Fibroblast of villous mesenchyme (primary cell): ENCODE measurements at regions not wholly inside any gene's neighbourhood (a gene's known extent, or its start where the extent isn't known, plus 50 kb on each side); places are given as distances from the start of the nearest gene placed in this dataset.

Experiments used
- DNase-seq: peaks from one replicate; pipeline ENCODE4 v3.0.0-alpha.2; 2010; ENCODE audit warnings: low read depth
- H3K4me3 ChIP-seq: 2 replicates; pipeline ENCODE4 v1.5.1; 2011; ENCODE audit warnings: low read depth, mild to moderate bottlenecking, low read length
- TF ChIP-seq, protein P1 (sequence below): IDR thresholded peaks from 2 replicates; pipeline ENCODE4 v1.5.1; 2012; ENCODE audit warnings: low read depth, mild to moderate bottlenecking, low read length; ENCODE audit not compliant: insufficient read depth

DNA sequence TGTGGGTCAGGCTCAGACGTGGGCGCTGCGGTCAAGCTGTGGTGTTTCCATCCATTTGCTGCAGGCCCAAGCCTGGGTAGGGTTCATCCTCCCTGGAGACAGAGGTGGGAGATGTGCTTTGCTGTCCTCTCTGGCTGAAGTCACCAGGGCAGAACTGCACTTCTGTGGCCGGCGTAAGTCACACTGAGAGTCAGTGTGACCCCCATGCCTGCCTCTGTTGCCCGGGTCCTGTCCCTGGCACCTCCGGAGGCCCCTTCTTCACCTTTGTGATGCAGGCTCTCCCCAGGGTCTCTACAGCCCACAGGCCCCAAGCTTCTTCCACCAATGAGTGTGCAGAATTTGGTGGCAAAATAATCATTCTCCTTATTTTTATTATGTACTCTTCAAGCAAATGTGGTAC lies 53.8 kb upstream of the DACT2 start:
- TF ChIP-seq, protein P1, sequence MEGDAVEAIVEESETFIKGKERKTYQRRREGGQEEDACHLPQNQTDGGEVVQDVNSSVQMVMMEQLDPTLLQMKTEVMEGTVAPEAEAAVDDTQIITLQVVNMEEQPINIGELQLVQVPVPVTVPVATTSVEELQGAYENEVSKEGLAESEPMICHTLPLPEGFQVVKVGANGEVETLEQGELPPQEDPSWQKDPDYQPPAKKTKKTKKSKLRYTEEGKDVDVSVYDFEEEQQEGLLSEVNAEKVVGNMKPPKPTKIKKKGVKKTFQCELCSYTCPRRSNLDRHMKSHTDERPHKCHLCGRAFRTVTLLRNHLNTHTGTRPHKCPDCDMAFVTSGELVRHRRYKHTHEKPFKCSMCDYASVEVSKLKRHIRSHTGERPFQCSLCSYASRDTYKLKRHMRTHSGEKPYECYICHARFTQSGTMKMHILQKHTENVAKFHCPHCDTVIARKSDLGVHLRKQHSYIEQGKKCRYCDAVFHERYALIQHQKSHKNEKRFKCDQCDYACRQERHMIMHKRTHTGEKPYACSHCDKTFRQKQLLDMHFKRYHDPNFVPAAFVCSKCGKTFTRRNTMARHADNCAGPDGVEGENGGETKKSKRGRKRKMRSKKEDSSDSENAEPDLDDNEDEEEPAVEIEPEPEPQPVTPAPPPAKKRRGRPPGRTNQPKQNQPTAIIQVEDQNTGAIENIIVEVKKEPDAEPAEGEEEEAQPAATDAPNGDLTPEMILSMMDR = no peak
- DNase-seq = no peak

DNA sequence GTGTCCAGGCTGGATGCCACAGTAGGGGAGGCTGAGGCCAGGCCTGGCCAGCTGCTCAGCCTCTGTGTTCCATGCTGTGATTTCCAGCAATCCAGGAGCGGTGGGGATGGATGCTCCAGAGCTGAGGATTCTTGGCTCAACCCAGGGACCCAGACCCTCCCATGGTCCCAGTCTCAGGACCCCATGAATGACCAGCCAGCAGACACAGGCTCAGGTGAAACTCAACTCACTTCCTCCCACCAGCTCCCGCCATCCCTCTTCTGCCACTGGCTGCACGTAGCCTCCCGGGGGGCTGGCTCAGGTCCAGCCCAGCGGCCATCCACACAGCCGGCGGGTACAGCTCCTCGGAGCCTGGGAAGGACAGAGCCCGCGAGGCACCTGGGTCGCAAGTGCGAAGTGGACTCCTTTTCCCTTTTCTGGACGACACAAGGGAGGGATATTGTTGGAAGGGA lies 54.5 kb upstream of the DACT2 start:
- no peak overlapping the region for H3K4me3 ChIP-seq
- DNase-seq = no peak
- TF ChIP-seq, protein P1 = no peak

More for the DNA sequence above, 53.8 kb upstream of the DACT2 start:
- no peak overlapping the region for H3K4me3 ChIP-seq

GRCh38 chr6:168374541-168375071 lies 55.0 kb upstream of the DACT2 start:
- TF ChIP-seq, protein P1 = no peak
- H3K4me3 ChIP-seq = no peak overlapping the region
- DNase-seq = no peak

DNA sequence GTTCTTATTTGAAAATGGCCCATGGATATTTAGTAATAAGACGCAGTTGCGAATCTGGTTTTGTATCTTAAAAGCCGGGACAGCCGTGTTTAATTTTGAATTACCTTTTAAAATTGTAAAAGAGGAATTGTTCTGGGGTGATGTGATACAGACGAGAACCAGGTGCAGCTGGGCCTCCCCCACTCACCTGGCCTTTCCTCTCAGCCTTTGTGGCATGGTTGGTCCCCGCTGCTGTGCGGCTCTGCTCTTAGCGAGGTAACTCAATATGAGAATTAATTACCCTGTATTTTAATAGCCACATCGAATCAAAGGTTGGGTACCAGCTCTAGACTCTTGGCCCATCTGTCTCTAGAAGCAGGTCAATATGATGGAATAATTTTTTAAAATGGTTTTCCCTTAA lies 56.5 kb upstream of the DACT2 start:
- DNase-seq = no peak
- H3K4me3 ChIP-seq = no peak overlapping the region
- TF ChIP-seq, protein P1 = no peak

DNA sequence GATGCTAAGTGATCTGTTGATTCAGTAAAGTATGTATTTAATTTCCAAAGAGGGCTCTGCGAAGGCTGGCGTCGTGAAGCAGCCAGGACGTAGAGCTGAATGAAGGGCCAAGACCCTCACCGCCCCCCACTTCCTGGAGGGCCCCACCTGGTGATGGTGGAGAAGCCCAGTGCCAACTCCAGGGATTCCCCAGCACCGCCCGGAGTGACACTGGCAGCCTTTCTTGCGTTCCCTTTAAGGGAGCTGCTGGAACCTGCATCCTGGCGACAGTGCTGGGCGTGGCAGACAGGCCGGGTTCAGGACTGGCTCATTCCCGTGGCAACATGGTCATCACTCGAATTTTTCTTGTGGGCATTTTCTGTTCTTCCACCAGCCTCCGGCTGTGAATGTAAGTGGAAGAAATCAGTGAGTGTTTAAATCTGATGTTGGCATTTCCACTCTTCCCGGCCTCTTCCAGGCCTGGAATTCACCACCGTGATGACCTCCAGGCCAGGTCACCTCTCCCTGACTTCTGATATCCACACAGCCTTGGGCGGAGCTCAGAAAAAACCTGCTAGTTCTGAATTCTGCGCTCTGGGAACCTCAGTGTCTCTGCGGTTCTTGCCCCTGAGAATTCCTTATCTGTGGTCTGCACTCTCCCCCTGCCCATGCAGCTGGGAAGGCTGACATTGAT lies 57.4 kb upstream of the DACT2 start:
- TF ChIP-seq, protein P1 = no peak
- no peak overlapping the region for H3K4me3 ChIP-seq
- no peak for DNase-seq

- no peak for DNase-seq
- TF ChIP-seq, protein P1 = no peak
- no peak overlapping the region for H3K4me3 ChIP-seq
Observed at GRCh38 chr6:168377484-168377855, 57.9 kb upstream of the DACT2 start.
